PC-3 (cell line): ENCODE measurements at regions not wholly inside any gene's neighbourhood (a gene's known extent, or its start where the extent isn't known, plus 50 kb on each side); places are given as distances from the start of the nearest gene placed in this dataset.

Experiments used
- ATAC-seq: fragments of 200-7000 bp; cut with Tn5 transposase; 2 replicates; pipeline ENCODE4 v1.9.1; 2020; ENCODE audit warnings: mild to moderate bottlenecking, moderate library complexity
- BruUV-seq: library from RNA; stranded (reverse); fragments of 400-500 nt; replicated peaks from 2 replicates; lab custom pipeline; 2021; lab: Mats Ljungman, UMichigan
- CTCF ChIA-PET: fragments of 300-600 bp; sonication (Branson Sonifier 250); formaldehyde crosslinking; loops from one replicate; lab custom pipeline; 2022; ENCODE audit warnings: antibody characterized with exemption; lab: Charles Lee
- POLR2A ChIA-PET: fragments of 300-600 bp; sonication (Branson Sonifier 250); formaldehyde crosslinking; loops from one replicate; lab custom pipeline; 2022; ENCODE audit warnings: antibody characterized with exemption; ENCODE audit not compliant: unreplicated experiment; lab: Charles Lee
- DNase-seq: peaks from one replicate; pipeline ENCODE4 v3.0.0-alpha.2; 2015
- H2AFZ ChIP-seq: fragments of 300-600 bp; sonication (generic); 2 replicates; pipeline ENCODE4 v1.6.0; 2016; ENCODE audit warnings: antibody characterized with exemption, low read length
- H3F3A ChIP-seq: fragments of 300-600 bp; sonication (generic); one replicate; pipeline ENCODE4 v1.6.0; 2017; ENCODE audit warnings: antibody characterized with exemption, low read length, control low read depth, mild to moderate bottlenecking; ENCODE audit not compliant: unreplicated experiment
- H3K27ac ChIP-seq: fragments of 300-600 bp; sonication (generic); 2 replicates; pipeline ENCODE4 v1.5.1; 2016; ENCODE audit warnings: mild to moderate bottlenecking, low read length
- H3K27me3 ChIP-seq: fragments of 300-600 bp; sonication (generic); 2 replicates; pipeline ENCODE4 v1.6.1; 2016; ENCODE audit warnings: low read length, mixed read lengths
- H3K36me3 ChIP-seq: fragments of 300-600 bp; sonication (generic); 2 replicates; pipeline ENCODE4 v1.6.1; 2016; ENCODE audit warnings: low read depth, mixed run types, low read length, mixed read lengths
- H3K4me1 ChIP-seq: fragments of 300-600 bp; sonication (generic); 2 replicates; pipeline ENCODE4 v1.5.1; 2016; ENCODE audit warnings: low read length; ENCODE audit not compliant: insufficient read depth
- H3K4me2 ChIP-seq: fragments of 300-600 bp; sonication (generic); 2 replicates; pipeline ENCODE4 v1.6.0; 2016; ENCODE audit warnings: low read length
- H3K4me3 ChIP-seq: fragments of 300-600 bp; sonication (generic); 2 replicates; pipeline ENCODE4 v1.5.1; 2016; ENCODE audit warnings: mild to moderate bottlenecking, low read length, mixed read lengths
- H3K79me2 ChIP-seq: fragments of 300-600 bp; sonication (generic); 2 replicates; pipeline ENCODE4 v1.6.1; 2017; ENCODE audit warnings: low read length, mixed read lengths
- H3K9ac ChIP-seq: fragments of 300-600 bp; sonication (generic); 2 replicates; pipeline ENCODE4 v1.6.0; 2016; ENCODE audit warnings: mild to moderate bottlenecking, low read length
- H3K9me2 ChIP-seq: fragments of 300-600 bp; sonication (generic); replicated peaks from 2 replicates; pipeline ENCODE4 v1.6.1; 2016; ENCODE audit warnings: mixed run types, low read length, mixed read lengths
- H3K9me3 ChIP-seq: fragments of 300-600 bp; sonication (generic); 2 replicates; pipeline ENCODE4 v1.6.1; 2016; ENCODE audit warnings: low read length, mixed read lengths
- H4K20me1 ChIP-seq: fragments of 300-600 bp; sonication (generic); 2 replicates; pipeline ENCODE4 v1.6.1; 2016; ENCODE audit warnings: low read length, mixed read lengths
- CTCF ChIP-seq: fragments of 300-600 bp; sonication (generic); conservative IDR thresholded peaks from 2 replicates; pipeline ENCODE4 v1.5.1; 2017; ENCODE audit warnings: antibody characterized with exemption, low read depth, mild to moderate bottlenecking, low read length
- EZH2 ChIP-seq: fragments of 300-600 bp; sonication (generic); IDR thresholded peaks from one replicate; pipeline ENCODE4 v1.6.1; 2017; ENCODE audit warnings: antibody characterized with exemption, mild to moderate bottlenecking, low read length; ENCODE audit not compliant: unreplicated experiment
- EZH2phosphoT487 ChIP-seq: fragments of 300-600 bp; sonication (generic); IDR thresholded peaks from 2 replicates; pipeline ENCODE4 v1.6.1; 2018; ENCODE audit warnings: mild to moderate bottlenecking, antibody characterized with exemption, low read length, borderline replicate concordance
- intact Hi-C: fragments of 100-400 bp; cut with micrococcal nuclease; formaldehyde crosslinking; loops from 2 replicates; pipeline ENCODE4 v1.9.0; 2023

- TF ChIP-seq EZH2phosphoT487: no peak
- TF ChIP-seq EZH2: no peak
- TF ChIP-seq CTCF: no peak
- POLR2A ChIA-PET: no interaction called here
- H3K36me3 ChIP-seq: no peaks in the 10 kb centered on the region
- no peaks in the 10 kb centered on the region for H3K9me2 ChIP-seq
- no peak overlapping the region for H3K27ac ChIP-seq
- H2AFZ ChIP-seq: no peak overlapping the region
- BruUV-seq: no TSS peak
- no peaks in the 10 kb centered on the region for H3F3A ChIP-seq
- ATAC-seq: no peak
- H3K4me2 ChIP-seq: no peak overlapping the region
- intact Hi-C loops: no loop called here
- no peaks in the 10 kb centered on the region for H3K79me2 ChIP-seq
- CTCF ChIA-PET: no interaction called here
- DNase-seq: no peak
- H4K20me1 ChIP-seq: no peaks in the 10 kb centered on the region
- no peaks in the 10 kb centered on the region for H3K9me3 ChIP-seq
- no peak overlapping the region for H3K9ac ChIP-seq
- H3K4me3 ChIP-seq: no peak overlapping the region
- H3K27me3 ChIP-seq: no peaks in the 10 kb centered on the region
- peaks cover 8% of the 10 kb centered on the region; the same call in 1 of the 2 replicates for H3K4me1 ChIP-seq
Measured at GRCh38 chr4:156265407-156265806, 311.7 kb upstream of the CTSO start.

DNA sequence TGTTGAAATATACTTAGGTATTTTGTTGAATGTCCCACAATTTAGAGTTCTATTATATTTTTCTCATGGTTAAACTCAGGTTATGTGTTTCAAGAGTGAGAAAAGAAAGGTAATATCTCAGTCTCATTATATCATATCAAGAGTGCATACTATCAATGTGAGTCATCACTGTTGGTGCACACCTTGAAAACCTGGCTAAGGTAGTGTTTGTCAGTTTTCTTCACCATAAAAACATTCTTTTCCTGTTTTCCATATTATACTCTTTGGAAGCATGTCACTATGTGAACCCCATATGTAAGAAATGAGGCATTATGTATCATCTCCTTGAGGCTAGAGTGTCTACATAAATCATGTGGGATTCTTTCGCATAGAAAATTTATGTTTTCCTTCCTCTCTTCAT, 307.6 kb upstream of the CTSO start:
- H3K36me3 ChIP-seq: no peaks in the 10 kb centered on the region
- no peaks in the 10 kb centered on the region for H3K9me2 ChIP-seq
- H3K4me1 ChIP-seq: peaks cover 8% of the 10 kb centered on the region; the same call in 1 of the 2 replicates
- no peaks in the 10 kb centered on the region for H3K27me3 ChIP-seq
- no TSS peak for BruUV-seq
- no peak overlapping the region for H3K4me3 ChIP-seq
- H3K9me3 ChIP-seq: no peaks in the 10 kb centered on the region
- no peak overlapping the region for H3K9ac ChIP-seq
- DNase-seq (peak; percentile 58), ATAC-seq (no peak; the same call in 1 of the 2 replicates)
- H3K79me2 ChIP-seq: no peaks in the 10 kb centered on the region
- H4K20me1 ChIP-seq: no peaks in the 10 kb centered on the region
- intact Hi-C loops: no loop called here
- TF ChIP-seq EZH2: no peak
- no peak for TF ChIP-seq EZH2phosphoT487
- TF ChIP-seq CTCF: no peak
- H2AFZ ChIP-seq: no peak overlapping the region
- no peak overlapping the region for H3K4me2 ChIP-seq
- H3K27ac ChIP-seq: no peak overlapping the region
- POLR2A ChIA-PET: no interaction called here
- H3F3A ChIP-seq: no peaks in the 10 kb centered on the region
- CTCF ChIA-PET: no interaction called here

- Histone ChIP-seq H3K4me3 (no peak overlapping the region), H3K27ac (no peak overlapping the region), H3K27me3 (no peaks in the 10 kb centered on the region), H3K4me2 (no peak overlapping the region), H3K9me3 (no peaks in the 10 kb centered on the region), H2AFZ (no peak overlapping the region), H3K4me1 (no peaks in the 10 kb centered on the region), H3K36me3 (no peaks in the 10 kb centered on the region), H3F3A (no peaks in the 10 kb centered on the region), H3K9me2 (no peaks in the 10 kb centered on the region), H3K9ac (no peak overlapping the region), H3K79me2 (no peaks in the 10 kb centered on the region), H4K20me1 (no peaks in the 10 kb centered on the region)
- BruUV-seq: no TSS peak
- TF ChIP-seq EZH2phosphoT487 (no peak), EZH2 (no peak), CTCF (no peak)
- CTCF ChIA-PET: no interaction called here
- POLR2A ChIA-PET: no interaction called here
- intact Hi-C loops: no loop called here
- ATAC-seq (no peak), DNase-seq (no peak)
Measured at GRCh38 chr4:156255230-156256007, 301.8 kb upstream of the CTSO start.
